GM04504 (cell line): ENCODE measurements at regions not wholly inside any gene's neighbourhood (a gene's known extent, or its start where the extent isn't known, plus 50 kb on each side); places are given as distances from the start of the nearest gene placed in this dataset.

Experiments
- DNase-seq: peaks from one replicate; pipeline ENCODE4 v3.0.0-alpha.2; 2012; ENCODE audit warnings: low read depth

- DNase-seq: no peak
Observed at GRCh38 chr2:4369826-4370419, 666.5 kb downstream of the DCDC2C start.

- DNase-seq: no peak
Observed at GRCh38 chr2:4370422-4371090, 667.2 kb downstream of the DCDC2C start.

DNA sequence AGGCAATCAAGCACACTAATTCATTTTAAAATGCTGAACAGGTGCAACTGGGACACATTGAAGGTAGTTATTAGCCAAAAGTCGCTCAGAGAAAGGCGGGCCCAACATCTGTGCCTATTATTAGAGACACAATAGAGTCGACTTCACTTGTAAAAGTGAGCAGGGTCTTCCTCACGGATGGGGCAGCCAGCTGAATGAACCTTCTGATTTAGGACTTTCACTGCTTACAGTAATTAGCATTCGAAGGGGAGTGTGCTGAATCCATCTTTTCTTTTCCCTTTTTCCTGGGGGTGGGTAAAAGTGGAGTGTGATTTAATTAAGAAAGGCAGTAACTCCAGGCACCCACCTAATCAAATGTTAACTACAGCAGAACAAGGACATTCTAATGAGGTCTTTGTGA lies 677.7 kb downstream of the DCDC2C start:
- no peak for DNase-seq

DNA sequence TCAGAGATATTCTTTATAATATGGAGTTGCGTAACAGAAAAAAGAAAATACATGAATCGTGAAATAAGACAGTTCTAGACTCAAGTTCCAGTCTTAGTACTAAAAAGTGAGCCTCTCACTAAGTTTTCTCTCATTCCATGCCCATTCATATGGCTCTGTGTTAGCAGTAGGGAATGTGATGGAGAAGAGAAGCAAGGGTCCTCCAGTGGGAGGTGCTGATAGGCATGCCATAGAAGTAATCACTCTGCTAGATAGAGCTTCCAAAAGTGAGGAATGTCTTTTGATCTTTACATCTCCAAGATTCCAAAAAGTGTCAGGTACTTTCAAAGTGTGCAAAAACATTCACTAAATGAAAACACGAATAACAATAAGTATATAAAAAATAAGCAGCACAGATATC lies 678.4 kb downstream of the DCDC2C start:
- no peak for DNase-seq

DNA sequence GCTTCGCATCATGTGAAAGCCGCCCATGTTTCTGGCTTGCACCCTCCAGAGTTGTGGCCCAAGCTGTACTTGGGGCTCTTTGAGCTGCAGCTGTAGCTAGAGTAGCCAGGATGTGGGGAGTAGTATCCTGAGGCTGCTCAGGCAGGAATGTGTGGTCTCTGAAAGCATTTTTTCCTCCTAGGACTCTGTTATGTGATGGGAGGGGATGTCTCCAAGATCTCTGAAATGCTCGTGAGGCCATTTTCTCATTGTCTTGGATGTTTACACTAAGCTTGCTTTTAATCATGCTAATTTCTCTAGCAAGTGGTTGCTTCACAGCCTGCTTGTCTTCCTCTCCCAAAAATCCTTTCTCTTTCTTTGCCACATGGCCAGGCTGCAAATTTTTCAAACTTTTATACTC lies 687.6 kb downstream of the DCDC2C start:
- no peak for DNase-seq

- no peak for DNase-seq
Observed at GRCh38 chr2:4404363-4404762, 701.0 kb downstream of the DCDC2C start.

DNA sequence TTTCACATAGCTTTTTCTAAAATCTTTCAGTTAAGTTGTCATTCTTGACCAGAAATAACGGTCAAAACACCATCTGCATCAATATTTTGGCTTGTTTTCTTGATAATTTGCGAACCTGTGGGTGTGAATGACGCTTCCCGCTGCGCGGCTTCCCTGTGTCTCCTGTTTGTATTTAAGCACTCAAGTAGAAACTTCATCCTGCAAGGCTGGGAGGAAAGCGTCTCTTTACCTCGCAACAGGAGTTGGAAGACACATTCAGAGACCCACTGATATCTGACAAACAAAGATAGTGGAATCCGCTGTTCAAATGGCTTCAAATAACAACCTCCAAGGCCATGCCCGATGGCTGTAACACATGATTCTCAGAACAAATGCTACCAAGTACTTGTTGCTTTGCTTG lies 704.9 kb downstream of the DCDC2C start:
- no peak for DNase-seq

GRCh38 chr2:4412637-4413187 lies 709.3 kb downstream of the DCDC2C start:
- no peak for DNase-seq

- DNase-seq: no peak
Observed at GRCh38 chr2:4415171-4415570, 711.8 kb downstream of the DCDC2C start.

GRCh38 chr2:4415810-4416413 lies 712.5 kb downstream of the DCDC2C start:
- no peak for DNase-seq

GRCh38 chr2:4416431-4416830 lies 713.1 kb downstream of the DCDC2C start:
- DNase-seq: no peak

- no peak for DNase-seq
Observed at GRCh38 chr2:4417771-4418170, 714.4 kb downstream of the DCDC2C start.

- DNase-seq: no peak
Observed at GRCh38 chr2:4420032-4420431, 716.7 kb downstream of the DCDC2C start.

GRCh38 chr2:4424153-4424552 lies 720.8 kb downstream of the DCDC2C start:
- DNase-seq: no peak

DNA sequence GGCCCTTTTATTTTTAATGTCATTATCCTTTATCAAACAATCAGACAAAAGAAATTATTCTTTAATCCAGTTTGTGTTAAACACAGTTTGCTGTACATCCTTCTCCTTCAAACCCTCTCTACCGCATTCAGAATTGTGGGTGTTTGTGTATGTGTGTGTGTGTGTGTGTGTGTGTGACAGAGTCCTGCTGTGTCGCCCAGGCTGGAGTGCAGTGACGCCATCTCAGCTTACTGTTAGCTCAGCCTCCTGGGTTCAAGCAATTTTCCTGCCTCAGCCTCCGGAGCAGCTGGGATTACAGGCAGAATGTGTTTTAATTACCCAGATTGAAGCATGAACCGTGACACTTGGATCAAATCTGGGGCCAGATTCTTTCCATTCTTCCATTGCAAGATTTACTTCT lies 723.7 kb downstream of the DCDC2C start:
- no peak for DNase-seq

GRCh38 chr2:4445821-4446220 lies 742.4 kb downstream of the DCDC2C start:
- DNase-seq: no peak

DNA sequence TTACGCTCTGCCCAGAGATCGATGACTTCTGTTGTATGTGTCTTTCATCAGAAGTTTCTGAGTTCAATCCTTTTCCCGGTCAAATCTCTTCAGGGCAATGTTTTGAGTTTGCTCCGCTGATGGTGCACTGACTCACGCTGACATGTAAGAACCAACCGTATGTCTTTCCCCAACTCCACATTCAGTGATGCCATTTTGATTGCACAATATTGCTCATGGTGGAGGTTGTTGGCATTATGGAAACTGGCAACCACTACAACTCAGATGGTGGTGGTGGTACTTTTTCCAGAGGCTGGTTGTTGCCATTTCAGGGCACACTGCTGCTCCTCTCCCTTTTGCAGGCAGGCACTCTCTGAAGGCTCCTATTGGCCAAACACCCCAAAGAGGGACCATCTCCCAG lies 751.5 kb downstream of the DCDC2C start:
- DNase-seq: no peak

DNA sequence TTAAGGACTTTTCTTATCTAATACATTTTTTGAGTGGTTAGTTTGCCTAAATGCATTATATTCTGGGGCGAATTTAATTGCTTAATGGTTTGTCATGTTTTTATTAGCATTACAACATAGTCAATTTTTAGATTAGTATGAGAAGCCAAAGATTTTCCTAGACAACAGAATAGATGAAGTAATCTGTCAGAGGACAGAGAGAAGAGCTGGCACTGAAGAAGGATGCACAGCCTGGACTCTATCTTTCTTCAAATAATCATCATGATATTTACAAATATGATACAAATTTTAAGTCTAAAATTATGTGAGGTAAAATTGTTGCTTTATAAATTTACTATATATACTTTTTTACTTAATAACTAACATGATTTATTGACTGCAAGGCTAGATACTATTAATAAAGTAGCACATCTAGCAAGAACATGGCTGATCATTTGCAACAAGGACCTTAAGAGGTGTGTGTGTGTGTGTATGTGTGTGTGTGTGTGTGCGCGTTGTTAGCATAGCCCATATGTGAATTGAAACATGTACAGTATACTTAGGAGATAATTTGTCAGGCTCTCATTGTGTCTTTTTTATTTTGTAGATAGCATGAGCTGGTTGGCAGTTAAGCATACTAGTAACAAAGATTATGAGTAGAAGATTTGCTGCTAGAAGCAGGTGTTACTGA lies 752.2 kb downstream of the DCDC2C start:
- no peak for DNase-seq

DNA sequence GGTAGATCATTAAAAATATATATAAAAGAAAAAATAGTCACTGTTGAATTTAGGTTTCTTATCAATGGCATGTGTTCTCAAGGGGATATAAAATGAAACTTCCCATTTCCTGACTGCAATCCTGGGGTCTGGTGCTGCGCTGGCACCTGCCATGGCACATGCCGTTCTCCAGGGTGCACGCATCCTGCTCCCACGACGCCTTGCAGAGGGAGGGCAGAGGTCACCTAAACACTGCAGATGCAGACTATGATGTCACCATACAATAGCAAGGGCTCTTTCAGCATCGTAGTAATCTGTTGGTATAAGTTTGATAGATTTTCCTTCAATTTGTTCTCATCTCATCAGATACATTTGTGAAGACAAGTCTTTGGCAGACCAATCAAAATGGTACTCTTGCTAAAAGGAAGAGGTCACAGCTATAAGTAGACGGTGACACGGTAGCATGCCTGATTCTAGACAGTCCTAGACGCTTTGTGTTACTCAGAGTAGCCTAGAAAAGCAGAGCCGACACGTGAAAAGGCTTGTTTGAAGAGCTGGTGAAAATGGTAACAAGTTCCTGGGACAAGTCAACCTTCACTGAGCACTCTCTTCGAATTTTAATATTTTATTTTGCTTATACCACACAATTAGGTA lies 761.4 kb downstream of the DCDC2C start:
- no peak for DNase-seq

DNA sequence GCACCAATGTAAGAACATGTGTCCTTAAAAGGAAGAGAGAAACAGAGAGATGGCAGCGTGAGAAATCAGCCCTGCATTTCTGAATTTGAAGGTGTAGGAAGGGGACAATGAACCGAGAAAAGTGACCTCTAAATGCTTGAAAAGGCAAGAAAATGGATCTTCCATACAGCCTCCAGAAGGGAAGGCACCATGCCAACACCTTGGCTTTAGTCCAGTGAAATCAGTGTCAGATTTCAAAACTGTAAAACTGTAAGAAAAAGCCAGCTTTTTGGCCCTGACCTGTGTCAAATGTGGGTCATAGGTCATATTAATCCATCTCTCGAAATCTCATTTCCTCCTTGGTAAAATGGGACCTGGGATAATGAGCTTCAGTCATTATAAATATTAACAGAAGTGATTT lies 762.3 kb downstream of the DCDC2C start:
- no peak for DNase-seq

GRCh38 chr2:4475618-4476017 lies 772.2 kb downstream of the DCDC2C start:
- no peak for DNase-seq

GRCh38 chr2:4483050-4483449 lies 779.7 kb downstream of the DCDC2C start:
- DNase-seq: no peak
